ENCODE measurements at regions not wholly inside any gene's neighbourhood (a gene's known extent, or its start where the extent isn't known, plus 50 kb on each side); places are given as distances from the start of the nearest gene placed in this dataset.

DNA sequence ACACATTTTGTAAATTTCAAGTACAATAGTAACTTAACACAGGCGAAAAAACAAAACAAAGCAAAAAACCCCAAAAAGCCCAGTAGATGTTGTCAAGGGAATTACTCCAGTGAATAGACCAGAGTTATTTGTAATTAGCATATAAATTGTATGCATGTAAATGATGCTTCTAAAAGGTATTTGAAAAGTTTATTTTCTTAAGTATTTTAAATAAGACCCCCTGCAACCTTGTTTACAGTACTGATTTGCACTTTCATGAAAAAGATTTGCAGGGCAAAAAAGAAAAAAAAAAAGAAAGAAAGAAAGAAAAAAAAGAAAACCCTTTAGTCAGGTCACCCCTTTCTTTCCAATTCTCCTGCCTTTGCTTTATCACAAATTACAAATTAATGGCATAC is 372.3 kb upstream of the IRX2 start:
- H3K4me1 Mint-ChIP-seq, result no peaks in the 10 kb centered on the region
- ChIA-PET CTCF (no interaction called here), POLR2A (no interaction called here)
- no peak overlapping the region for H3K27ac Mint-ChIP-seq
- DNase-seq (no peak), ATAC-seq (ENCODE audit: low read depth) (no peak)
- intact Hi-C loops (cut with micrococcal nuclease), result no loop called here
- TF ChIP-seq CTCF (IDR thresholded peaks at IDR 0.05), result no peak
- H3K4me3 Mint-ChIP-seq, result no peak overlapping the region
- peaks cover 7% of the 10 kb centered on the region for H3K27me3 Mint-ChIP-seq
- peaks cover 3% of the 10 kb centered on the region for H3K9me3 Mint-ChIP-seq
- H3K36me3 Mint-ChIP-seq (ENCODE audit: low read depth), result no peaks in the 10 kb centered on the region

GRCh38 chr5:3122985-3123762 is 371.7 kb upstream of the IRX2 start:
- H3K27me3 Mint-ChIP-seq, result peaks cover 9% of the 10 kb centered on the region
- no peaks in the 10 kb centered on the region for H3K9me3 Mint-ChIP-seq
- H3K27ac Mint-ChIP-seq, result no peak overlapping the region
- no peak overlapping the region for H3K4me3 Mint-ChIP-seq
- ChIA-PET POLR2A (no interaction called here), CTCF (no interaction called here)
- no peaks in the 10 kb centered on the region for H3K36me3 Mint-ChIP-seq (ENCODE audit: low read depth)
- intact Hi-C loops (cut with micrococcal nuclease), result no loop called here
- H3K4me1 Mint-ChIP-seq, result no peaks in the 10 kb centered on the region
- no peak for TF ChIP-seq CTCF (IDR thresholded peaks at IDR 0.05)
- ATAC-seq (ENCODE audit: low read depth) (no peak), DNase-seq (no peak)

DNA sequence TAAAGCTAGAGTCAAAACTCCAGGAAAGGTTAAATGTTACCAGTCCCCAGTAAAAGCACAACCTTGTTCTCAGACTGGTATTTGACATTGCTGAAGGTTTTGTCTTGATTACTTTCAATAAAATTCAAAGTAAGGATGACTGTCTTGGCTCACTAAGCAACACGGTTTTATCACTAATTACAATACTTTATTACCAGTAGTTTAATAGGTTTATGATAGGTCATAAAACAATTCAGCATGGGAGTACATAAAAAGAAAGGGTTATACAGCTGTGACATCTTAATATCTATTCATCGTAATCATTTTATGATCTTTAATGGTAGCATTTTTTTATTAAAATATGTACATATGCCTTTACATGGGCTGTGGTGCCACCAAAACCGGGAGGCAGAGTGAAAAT is 370.7 kb upstream of the IRX2 start:
- Mint-ChIP-seq H3K4me3 (no peak overlapping the region), H3K27ac (no peak overlapping the region), H3K9me3 (no peaks in the 10 kb centered on the region), H3K36me3 (ENCODE audit: low read depth) (no peaks in the 10 kb centered on the region), H3K4me1 (no peaks in the 10 kb centered on the region), H3K27me3 (peaks cover 11% of the 10 kb centered on the region)
- no peak for DNase-seq
- POLR2A ChIA-PET, result no interaction called here
- intact Hi-C loops (cut with micrococcal nuclease), result no loop called here
- no peak for TF ChIP-seq CTCF (IDR thresholded peaks at IDR 0.05)
- ATAC-seq (ENCODE audit: low read depth), result no peak
- CTCF ChIA-PET, result no interaction called here

GRCh38 chr5:3121813-3122212 is 370.3 kb upstream of the IRX2 start:
- DNase-seq (no peak), ATAC-seq (ENCODE audit: low read depth) (no peak)
- no peaks in the 10 kb centered on the region for H3K9me3 Mint-ChIP-seq
- no peak overlapping the region for H3K27ac Mint-ChIP-seq
- H3K4me3 Mint-ChIP-seq, result no peak overlapping the region
- H3K36me3 Mint-ChIP-seq (ENCODE audit: low read depth), result no peaks in the 10 kb centered on the region
- TF ChIP-seq CTCF (IDR thresholded peaks at IDR 0.05), result no peak
- CTCF ChIA-PET, result no interaction called here
- no peaks in the 10 kb centered on the region for H3K4me1 Mint-ChIP-seq
- intact Hi-C loops (cut with micrococcal nuclease), result no loop called here
- POLR2A ChIA-PET, result no interaction called here
- H3K27me3 Mint-ChIP-seq, result peaks cover 11% of the 10 kb centered on the region

GRCh38 chr5:3120028-3120427 is 368.6 kb upstream of the IRX2 start:
- intact Hi-C loops (cut with micrococcal nuclease), result no loop called here
- Mint-ChIP-seq H3K4me3 (no peak overlapping the region), H3K27ac (no peak overlapping the region), H3K9me3 (peaks cover 2% of the 10 kb centered on the region), H3K27me3 (peaks cover 13% of the 10 kb centered on the region), H3K36me3 (ENCODE audit: low read depth) (no peaks in the 10 kb centered on the region), H3K4me1 (no peaks in the 10 kb centered on the region)
- TF ChIP-seq CTCF (IDR thresholded peaks at IDR 0.05), result no peak
- CTCF ChIA-PET, result no interaction called here
- ATAC-seq (ENCODE audit: low read depth) (no peak), DNase-seq (no peak)
- POLR2A ChIA-PET, result no interaction called here

Data from activated B cell treated with CpG ODN at 0.5 μM for 24 hours (primary cell).